Choroid plexus epithelial cell (primary cell): ENCODE measurements at regions not wholly inside any gene's neighbourhood (a gene's known extent, or its start where the extent isn't known, plus 50 kb on each side); places are given as distances from the start of the nearest gene placed in this dataset.

Experiments used
- DNase-seq: peaks from one replicate; pipeline ENCODE4 v3.0.0-alpha.2; 2010; ENCODE audit warnings: low read depth
- H3K4me3 ChIP-seq: 2 replicates; pipeline ENCODE4 v1.5.1; 2011; ENCODE audit warnings: low read depth, mild to moderate bottlenecking, control low read depth, low read length, moderate library complexity
- TF ChIP-seq, protein P1 (sequence below): conservative IDR thresholded peaks from 2 replicates; pipeline ENCODE4 v1.5.1; 2011; ENCODE audit warnings: low read depth, mild to moderate bottlenecking, control low read depth, inconsistent platforms, low read length, moderate library complexity

DNA sequence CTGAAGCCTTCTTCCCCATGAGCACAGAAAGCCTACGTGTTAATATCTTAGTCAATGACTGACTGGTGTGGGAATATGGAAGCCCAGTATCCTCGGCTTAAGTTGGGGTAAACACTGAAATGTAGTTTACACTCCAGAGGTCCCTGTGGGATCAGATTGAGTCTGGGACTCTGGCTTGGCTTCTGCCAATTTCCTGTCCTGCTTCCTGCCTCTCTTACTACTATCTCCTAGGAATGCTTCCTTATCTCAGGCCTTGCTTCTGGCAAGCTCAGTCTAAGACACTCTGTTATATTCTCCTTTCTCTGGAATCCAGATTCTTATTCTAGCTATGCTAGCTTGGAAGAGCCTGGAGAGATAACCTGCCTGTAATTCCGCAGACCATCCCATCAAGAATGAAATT, 174.0 kb upstream of the LDB2 start:
- TF ChIP-seq, protein P1, sequence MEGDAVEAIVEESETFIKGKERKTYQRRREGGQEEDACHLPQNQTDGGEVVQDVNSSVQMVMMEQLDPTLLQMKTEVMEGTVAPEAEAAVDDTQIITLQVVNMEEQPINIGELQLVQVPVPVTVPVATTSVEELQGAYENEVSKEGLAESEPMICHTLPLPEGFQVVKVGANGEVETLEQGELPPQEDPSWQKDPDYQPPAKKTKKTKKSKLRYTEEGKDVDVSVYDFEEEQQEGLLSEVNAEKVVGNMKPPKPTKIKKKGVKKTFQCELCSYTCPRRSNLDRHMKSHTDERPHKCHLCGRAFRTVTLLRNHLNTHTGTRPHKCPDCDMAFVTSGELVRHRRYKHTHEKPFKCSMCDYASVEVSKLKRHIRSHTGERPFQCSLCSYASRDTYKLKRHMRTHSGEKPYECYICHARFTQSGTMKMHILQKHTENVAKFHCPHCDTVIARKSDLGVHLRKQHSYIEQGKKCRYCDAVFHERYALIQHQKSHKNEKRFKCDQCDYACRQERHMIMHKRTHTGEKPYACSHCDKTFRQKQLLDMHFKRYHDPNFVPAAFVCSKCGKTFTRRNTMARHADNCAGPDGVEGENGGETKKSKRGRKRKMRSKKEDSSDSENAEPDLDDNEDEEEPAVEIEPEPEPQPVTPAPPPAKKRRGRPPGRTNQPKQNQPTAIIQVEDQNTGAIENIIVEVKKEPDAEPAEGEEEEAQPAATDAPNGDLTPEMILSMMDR: no peak

DNA sequence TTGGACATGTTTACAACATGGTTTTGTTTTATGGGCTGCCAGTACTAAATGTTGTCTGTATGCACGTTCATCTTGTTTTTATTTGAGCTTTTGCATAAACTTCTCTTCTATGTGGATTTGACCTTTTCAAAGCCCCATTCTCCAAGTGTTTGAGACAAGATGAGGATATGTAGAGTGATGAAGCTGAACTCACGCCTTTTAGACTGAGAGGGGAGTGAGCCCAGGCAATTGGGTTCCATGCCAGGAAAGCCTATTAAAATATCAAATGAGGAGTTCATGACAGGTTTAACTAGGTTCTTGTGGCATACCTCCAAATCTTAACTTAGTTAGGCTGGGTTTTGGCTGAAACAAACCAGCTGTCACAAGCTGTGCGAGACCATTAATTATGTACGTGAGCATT, 170.4 kb upstream of the LDB2 start:
- TF ChIP-seq, protein P1: no peak
- H3K4me3 ChIP-seq: no peak overlapping the region
- DNase-seq: no peak

More for the DNA sequence above, 174.0 kb upstream of the LDB2 start:
- peak; percentile 27 for DNase-seq
- H3K4me3 ChIP-seq: no peak overlapping the region

DNA sequence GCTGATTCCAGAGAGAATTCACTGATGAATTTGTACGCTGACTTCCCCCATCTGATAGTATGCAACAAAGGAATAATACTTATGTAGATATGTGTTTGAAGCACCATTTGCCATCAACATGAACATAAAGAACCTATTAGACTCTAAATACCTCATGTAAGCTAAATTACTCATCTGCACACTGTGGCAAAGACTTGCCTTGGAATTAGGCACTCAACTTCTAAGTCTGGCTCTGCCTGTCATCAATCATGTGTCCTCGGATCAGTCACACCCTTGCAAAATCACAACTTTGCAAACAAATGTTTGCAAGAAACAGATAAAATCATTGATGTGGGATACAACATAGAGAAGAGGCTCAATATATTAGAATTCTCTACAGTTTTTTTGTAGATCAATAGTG, 169.9 kb upstream of the LDB2 start:
- TF ChIP-seq, protein P1: no peak
- H3K4me3 ChIP-seq: no peak overlapping the region
- no peak for DNase-seq

DNA sequence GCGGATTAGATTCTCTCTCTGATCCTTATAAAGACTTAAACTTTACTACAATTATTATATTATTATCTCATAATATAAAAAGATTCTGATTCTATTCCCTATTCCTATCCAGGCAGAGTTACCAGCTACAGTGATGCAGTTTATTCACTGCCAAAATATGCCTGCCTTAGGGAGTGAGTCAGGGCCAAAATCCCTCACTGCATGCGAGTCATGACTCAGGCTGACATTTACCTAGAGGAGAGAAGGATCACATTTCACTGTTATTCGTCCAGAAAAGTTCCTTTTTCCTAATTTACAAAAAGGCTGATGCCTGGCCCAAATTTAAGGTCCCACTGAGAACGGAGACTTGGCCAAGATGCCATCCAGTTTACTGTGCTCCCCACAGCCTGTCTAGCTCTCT, 168.5 kb upstream of the LDB2 start:
- H3K4me3 ChIP-seq: no peak overlapping the region
- TF ChIP-seq, protein P1: no peak
- peak; percentile 81 for DNase-seq

DNA sequence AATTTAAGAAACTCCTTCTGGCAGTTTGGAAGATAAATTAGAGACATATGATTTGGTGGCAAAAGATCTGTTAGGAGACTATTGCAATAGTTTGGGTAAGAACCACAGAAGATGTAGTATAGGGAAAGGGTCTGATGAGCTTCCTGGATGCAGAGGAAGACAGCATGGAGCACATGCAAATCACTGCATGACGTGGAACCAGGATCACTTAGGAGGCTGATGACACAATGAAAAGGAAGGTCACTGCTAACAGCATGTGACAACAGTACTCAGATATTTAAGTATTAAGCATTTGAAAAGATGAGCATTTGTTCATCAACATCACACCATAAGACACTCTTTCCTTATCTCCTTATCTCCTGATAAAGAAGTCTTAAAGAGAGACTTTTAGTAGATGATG, 167.8 kb upstream of the LDB2 start:
- no peak overlapping the region for H3K4me3 ChIP-seq
- peak; percentile 11 for DNase-seq
- TF ChIP-seq, protein P1: no peak

DNA sequence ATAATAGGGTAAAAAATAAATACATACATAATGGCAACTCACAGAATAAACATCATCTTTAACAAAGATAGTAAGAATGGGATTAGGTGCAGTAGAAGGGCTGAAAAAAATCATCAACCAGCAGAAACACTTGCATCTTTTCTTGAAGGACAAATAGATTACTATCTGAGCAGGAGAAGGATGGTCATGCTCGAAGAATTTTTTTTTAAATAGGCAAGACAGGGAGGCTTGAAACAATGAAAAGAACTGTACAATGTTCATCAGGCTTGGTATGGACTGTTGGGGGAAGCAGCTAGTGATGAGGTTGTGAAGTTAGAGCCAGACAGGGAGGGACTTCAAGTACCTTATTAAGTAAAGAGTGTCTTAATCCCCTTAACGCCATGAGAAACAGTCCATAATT, 167.4 kb upstream of the LDB2 start:
- no peak for DNase-seq
- no peak overlapping the region for H3K4me3 ChIP-seq
- TF ChIP-seq, protein P1: no peak

DNA sequence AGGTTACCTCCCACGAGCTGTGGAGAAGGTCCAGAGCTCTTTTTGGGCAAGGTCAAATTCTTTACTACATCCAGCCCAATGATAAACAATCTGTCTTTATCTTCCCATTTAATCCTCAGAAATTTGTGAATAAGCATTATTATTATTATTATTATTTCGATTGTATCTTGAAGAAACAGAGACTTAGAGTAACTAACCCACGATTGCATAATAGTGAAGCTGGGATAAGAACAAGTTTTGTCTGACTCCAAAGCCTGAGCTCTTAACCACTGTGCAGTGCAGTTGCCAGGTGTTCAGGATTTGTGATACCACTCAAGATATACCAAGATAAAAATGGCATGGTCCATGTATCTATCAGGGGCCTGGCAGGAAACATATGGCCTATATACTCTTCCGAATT, 166.5 kb upstream of the LDB2 start:
- H3K4me3 ChIP-seq: no peak overlapping the region
- TF ChIP-seq, protein P1: no peak
- no peak for DNase-seq
